Esophagus muscularis mucosa (tissue), 3 donors: ENCODE measurements at regions not wholly inside any gene's neighbourhood (a gene's known extent, or its start where the extent isn't known, plus 50 kb on each side); places are given as distances from the start of the nearest gene placed in this dataset.

Source experiments
- POLR2AphosphoS5 ChIP-seq, 2 donors: sonication (generic); formaldehyde crosslinking; IDR thresholded peaks; one replicate each; pipeline ENCODE4 v1.6.1; 2017; ENCODE audit warnings: antibody characterized with exemption in 2 of 2
- TF ChIP-seq, protein P1 (sequence below), 3 experiments: fragments of 200-600 bp in 2 of 3; fragments of 450-650 bp in 1 of 3; sonication (generic) in 2 of 3; IDR thresholded peaks; one replicate each; pipeline ENCODE4 v1.5.1; 2017 to 2019; ENCODE audit warnings: antibody characterized with exemption in 3 of 3, mild to moderate bottlenecking in 2 of 3, moderate library complexity in 1 of 3

DNA sequence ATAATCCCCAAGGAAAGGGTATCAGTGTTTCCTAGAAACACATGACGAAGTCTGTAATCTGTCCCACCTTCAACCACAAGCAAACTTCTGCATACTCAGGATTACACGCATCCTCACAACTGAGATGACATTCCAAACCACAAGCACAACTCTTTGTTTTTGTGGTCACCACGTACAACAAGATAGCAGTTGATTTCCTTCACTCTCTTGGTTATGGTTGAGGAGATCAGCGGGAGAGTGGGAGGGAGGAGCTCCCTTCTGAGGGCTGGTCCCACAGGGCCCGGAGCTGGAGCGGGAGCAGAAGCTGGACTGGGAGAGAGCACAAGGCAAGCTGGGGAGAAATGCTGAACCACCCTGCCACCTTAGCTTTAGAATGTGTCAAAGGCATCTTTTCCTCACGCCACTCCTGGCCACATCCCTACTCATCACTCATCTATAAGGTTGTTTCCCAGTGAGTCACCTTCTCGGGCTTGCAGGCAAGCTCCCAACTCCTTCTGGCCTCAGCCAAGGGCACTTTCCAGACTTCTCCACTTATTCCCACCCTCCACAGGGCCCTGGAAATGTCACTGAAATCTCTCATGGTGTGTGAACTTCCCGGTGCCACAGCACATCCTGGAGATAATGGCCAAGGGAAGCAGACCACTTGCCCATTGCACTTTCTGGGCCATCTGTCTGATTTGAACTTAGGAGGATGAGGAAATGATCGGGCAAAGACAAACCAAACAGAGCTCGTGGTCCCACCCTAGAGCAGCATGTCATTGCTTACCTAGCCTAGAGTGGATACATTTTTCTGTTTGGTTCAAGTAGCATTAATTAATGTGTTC, 98.9 kb upstream of the LGALSL start:
- TF ChIP-seq, protein P1, sequence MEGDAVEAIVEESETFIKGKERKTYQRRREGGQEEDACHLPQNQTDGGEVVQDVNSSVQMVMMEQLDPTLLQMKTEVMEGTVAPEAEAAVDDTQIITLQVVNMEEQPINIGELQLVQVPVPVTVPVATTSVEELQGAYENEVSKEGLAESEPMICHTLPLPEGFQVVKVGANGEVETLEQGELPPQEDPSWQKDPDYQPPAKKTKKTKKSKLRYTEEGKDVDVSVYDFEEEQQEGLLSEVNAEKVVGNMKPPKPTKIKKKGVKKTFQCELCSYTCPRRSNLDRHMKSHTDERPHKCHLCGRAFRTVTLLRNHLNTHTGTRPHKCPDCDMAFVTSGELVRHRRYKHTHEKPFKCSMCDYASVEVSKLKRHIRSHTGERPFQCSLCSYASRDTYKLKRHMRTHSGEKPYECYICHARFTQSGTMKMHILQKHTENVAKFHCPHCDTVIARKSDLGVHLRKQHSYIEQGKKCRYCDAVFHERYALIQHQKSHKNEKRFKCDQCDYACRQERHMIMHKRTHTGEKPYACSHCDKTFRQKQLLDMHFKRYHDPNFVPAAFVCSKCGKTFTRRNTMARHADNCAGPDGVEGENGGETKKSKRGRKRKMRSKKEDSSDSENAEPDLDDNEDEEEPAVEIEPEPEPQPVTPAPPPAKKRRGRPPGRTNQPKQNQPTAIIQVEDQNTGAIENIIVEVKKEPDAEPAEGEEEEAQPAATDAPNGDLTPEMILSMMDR (IDR thresholded peaks at IDR 0.05), result no peak
- no peak for TF ChIP-seq POLR2AphosphoS5 (IDR thresholded peaks at IDR 0.05)
